Trophoblast cell (in vitro differentiated cells and primary cell): ENCODE measurements at regions not wholly inside any gene's neighbourhood (a gene's known extent, or its start where the extent isn't known, plus 50 kb on each side); places are given as distances from the start of the nearest gene placed in this dataset.

Source experiments
- DNase-seq, 2 donors: peaks; one replicate each; pipeline ENCODE4 v3.0.0-alpha.2; 2016
- H2AFZ ChIP-seq: 2 replicates; pipeline ENCODE4 v1.6.1; 2013; ENCODE audit warnings: low read length, moderate library complexity, mild to moderate bottlenecking; ENCODE audit not compliant: insufficient read depth, poor library complexity
- H2AK5ac ChIP-seq: 2 replicates; pipeline ENCODE4 v1.6.1; 2013; ENCODE audit warnings: mild to moderate bottlenecking, low read length
- H2BK120ac ChIP-seq: 2 replicates; pipeline ENCODE4 v1.6.1; 2013; ENCODE audit warnings: low read length, mild to moderate bottlenecking, moderate library complexity; ENCODE audit not compliant: insufficient read depth, poor library complexity
- H2BK12ac ChIP-seq: 2 replicates; pipeline ENCODE4 v1.6.1; 2013; ENCODE audit warnings: mild to moderate bottlenecking, low read length, moderate library complexity
- H2BK5ac ChIP-seq: 2 replicates; pipeline ENCODE4 v1.6.1; 2013; ENCODE audit warnings: low read length, low read depth, moderate library complexity, mild to moderate bottlenecking; ENCODE audit not compliant: poor library complexity
- H3K14ac ChIP-seq: 2 replicates; pipeline ENCODE4 v1.6.1; 2013; ENCODE audit warnings: mild to moderate bottlenecking, low read length
- H3K18ac ChIP-seq: 2 replicates; pipeline ENCODE4 v1.6.1; 2013; ENCODE audit warnings: mild to moderate bottlenecking, low read length
- H3K23ac ChIP-seq: 2 replicates; pipeline ENCODE4 v1.6.1; 2013; ENCODE audit warnings: low read length
- H3K27ac ChIP-seq: 2 replicates; pipeline ENCODE4 v1.5.1; 2013; ENCODE audit warnings: low read depth, mild to moderate bottlenecking, inconsistent platforms, low read length, moderate library complexity
- H3K27me3 ChIP-seq: 2 replicates; pipeline ENCODE4 v1.6.1; 2013; ENCODE audit warnings: inconsistent platforms, mild to moderate bottlenecking, low read length, moderate library complexity; ENCODE audit not compliant: insufficient read depth
- H3K36me3 ChIP-seq, 2 experiments: 1 replicate in 1 of 2; 2 replicates in 1 of 2; pipeline ENCODE4 v1.6.1; 2013; ENCODE audit warnings: low read length in 2 of 2, mild to moderate bottlenecking in 2 of 2, moderate library complexity in 1 of 2; ENCODE audit not compliant: insufficient read depth in 2 of 2, control insufficient read depth in 1 of 2
- H3K4ac ChIP-seq: 2 replicates; pipeline ENCODE4 v1.6.1; 2013; ENCODE audit warnings: low read depth, mild to moderate bottlenecking, low read length, moderate library complexity
- H3K4me1 ChIP-seq, 2 experiments: 1 replicate in 1 of 2; 2 replicates in 1 of 2; pipeline ENCODE4 v1.6.1; 2013; ENCODE audit warnings: low read length in 2 of 2, mild to moderate bottlenecking in 2 of 2, moderate library complexity in 1 of 2; ENCODE audit not compliant: insufficient read depth in 2 of 2, control insufficient read depth in 1 of 2
- H3K4me2 ChIP-seq: 2 replicates; pipeline ENCODE4 v1.6.1; 2013; ENCODE audit warnings: inconsistent platforms, mild to moderate bottlenecking, low read length, moderate library complexity
- H3K4me3 ChIP-seq: 2 replicates; pipeline ENCODE4 v1.5.1; 2013; ENCODE audit warnings: mild to moderate bottlenecking, low read depth, low read length, inconsistent platforms
- H3K79me1 ChIP-seq: one replicate; pipeline ENCODE4 v1.6.1; 2013; ENCODE audit warnings: low read length
- H3K79me2 ChIP-seq: 2 replicates; pipeline ENCODE4 v1.6.1; 2013; ENCODE audit warnings: low read length, mild to moderate bottlenecking; ENCODE audit not compliant: control insufficient read depth, insufficient read depth, poor library complexity
- H3K9ac ChIP-seq: 2 replicates; pipeline ENCODE4 v1.6.1; 2013; ENCODE audit warnings: mild to moderate bottlenecking, low read length
- H3K9me3 ChIP-seq: 2 replicates; pipeline ENCODE4 v1.6.1; 2013; ENCODE audit warnings: low read depth, mild to moderate bottlenecking, control low read depth, inconsistent platforms, low read length; ENCODE audit not compliant: insufficient read depth
- H4K12ac ChIP-seq: 2 replicates; pipeline ENCODE4 v1.6.1; 2013; ENCODE audit warnings: low read depth, mild to moderate bottlenecking, low read length, moderate library complexity
- H4K8ac ChIP-seq: 2 replicates; pipeline ENCODE4 v1.6.1; 2013; ENCODE audit warnings: low read depth, mild to moderate bottlenecking, low read length, moderate library complexity
- H4K91ac ChIP-seq: one replicate; pipeline ENCODE4 v1.6.1; 2013; ENCODE audit warnings: low read depth, mild to moderate bottlenecking, low read length, moderate library complexity
- WGBS: extraction: QIAGEN DNeasy Blood & Tissue Kit; methylation state at CpG from one replicate; pipeline ENCODE4 v1.1.7; 2013; ENCODE audit warnings: missing lambda C conversion rate; ENCODE audit not compliant: insufficient read length, insufficient coverage; ENCODE audit errors: extremely low coverage; 5-methylcytosine and 5-hydroxymethylcytosine counted together

GRCh38 chr9:109916316-109916715 is 136.3 kb downstream of the PALM2AKAP2 start:
- Histone ChIP-seq H3K4ac (no peak overlapping the region), H3K4me3 (no peak overlapping the region), H4K91ac (no peak overlapping the region), H2AFZ (no peak overlapping the region), H2AK5ac (no peak overlapping the region), H3K27ac (no peak overlapping the region), H4K8ac (no peak overlapping the region), H3K14ac (no peak overlapping the region), H3K9me3 (peaks cover 2% of the 10 kb centered on the region), H4K12ac (no peak overlapping the region), H3K4me1 (no peaks in the 10 kb centered on the region), H3K36me3 (no peaks in the 10 kb centered on the region), H2BK12ac (no peak overlapping the region), H3K79me2 (no peaks in the 10 kb centered on the region), H3K18ac (no peak overlapping the region), H2BK5ac (no peak overlapping the region), H2BK120ac (no peak overlapping the region), H3K27me3 (no peaks in the 10 kb centered on the region), H3K79me1 (no peaks in the 10 kb centered on the region), H3K23ac (no peak overlapping the region), H3K9ac (no peak overlapping the region), H3K4me2 (no peak overlapping the region)
- WGBS = no CpG with 5 or more reads among the region's 6 CpGs
- DNase-seq = no peak

- no peak for DNase-seq
These were observed 138.6 kb downstream of the PALM2AKAP2 start for GRCh38 chr9:109918339-109919163.

GRCh38 chr9:109919736-109920408 is 139.9 kb downstream of the PALM2AKAP2 start:
- no peak overlapping the region for H4K91ac ChIP-seq
- no peak overlapping the region for H3K23ac ChIP-seq
- H3K18ac ChIP-seq = no peak overlapping the region
- no peaks in the 10 kb centered on the region for H3K79me1 ChIP-seq
- no peak overlapping the region for H3K4me3 ChIP-seq
- H2AK5ac ChIP-seq = no peak overlapping the region
- H2AFZ ChIP-seq = no peak overlapping the region
- H3K4ac ChIP-seq = no peak overlapping the region
- no peaks in the 10 kb centered on the region for H3K4me1 ChIP-seq
- no peak overlapping the region for H3K27ac ChIP-seq
- H3K27me3 ChIP-seq = no peaks in the 10 kb centered on the region
- H3K4me2 ChIP-seq = no peak overlapping the region
- H2BK12ac ChIP-seq = no peak overlapping the region
- peaks cover 2% of the 10 kb centered on the region for H3K9me3 ChIP-seq
- H4K8ac ChIP-seq = no peak overlapping the region
- no peak overlapping the region for H3K14ac ChIP-seq
- no peak overlapping the region for H2BK120ac ChIP-seq
- WGBS = no CpG with 5 or more reads among the region's 2 CpGs
- peaks cover 0 to 3% of the 10 kb centered on the region in 2 experiments for H3K36me3 ChIP-seq
- DNase-seq = no peak
- no peaks in the 10 kb centered on the region for H3K79me2 ChIP-seq
- H2BK5ac ChIP-seq = no peak overlapping the region
- no peak overlapping the region for H4K12ac ChIP-seq
- H3K9ac ChIP-seq = no peak overlapping the region

More at GRCh38 chr9:109918339-109919163, 138.6 kb downstream of the PALM2AKAP2 start:
- H3K36me3 ChIP-seq = peaks cover 0 to 2% of the 10 kb centered on the region in 2 experiments
- H3K23ac ChIP-seq = no peak overlapping the region
- no peak overlapping the region for H3K4ac ChIP-seq
- H3K4me3 ChIP-seq = no peak overlapping the region
- no peak overlapping the region for H2BK120ac ChIP-seq
- no CpG with 5 or more reads among the region's 11 CpGs for WGBS
- H3K4me1 ChIP-seq = no peaks in the 10 kb centered on the region
- no peak overlapping the region for H2BK5ac ChIP-seq
- H3K14ac ChIP-seq = no peak overlapping the region
- no peak overlapping the region for H3K9ac ChIP-seq
- H3K18ac ChIP-seq = no peak overlapping the region
- no peak overlapping the region for H2AK5ac ChIP-seq
- H4K91ac ChIP-seq = no peak overlapping the region
- peaks cover 2% of the 10 kb centered on the region for H3K9me3 ChIP-seq
- no peaks in the 10 kb centered on the region for H3K27me3 ChIP-seq
- H2BK12ac ChIP-seq = no peak overlapping the region
- H3K27ac ChIP-seq = no peak overlapping the region
- H3K79me2 ChIP-seq = no peaks in the 10 kb centered on the region
- no peak overlapping the region for H4K12ac ChIP-seq
- no peak overlapping the region for H2AFZ ChIP-seq
- no peaks in the 10 kb centered on the region for H3K79me1 ChIP-seq
- no peak overlapping the region for H4K8ac ChIP-seq
- H3K4me2 ChIP-seq = no peak overlapping the region

- Histone ChIP-seq H2AK5ac (no peak overlapping the region), H3K4me1 (no peaks in the 10 kb centered on the region)
- no peak for DNase-seq
These were observed 142.8 kb downstream of the PALM2AKAP2 start for GRCh38 chr9:109922617-109923470.

More at GRCh38 chr9:109922617-109923470, 142.8 kb downstream of the PALM2AKAP2 start:
- Histone ChIP-seq H3K4me2 (no peak overlapping the region), H2BK12ac (no peak overlapping the region), H3K4me3 (no peak overlapping the region), H3K14ac (no peak overlapping the region), H4K91ac (no peak overlapping the region), H4K12ac (no peak overlapping the region), H3K27ac (no peak overlapping the region), H3K4ac (no peak overlapping the region), H3K18ac (no peak overlapping the region), H2BK5ac (no peak overlapping the region), H3K23ac (no peak overlapping the region), H2BK120ac (no peak overlapping the region), H3K27me3 (no peaks in the 10 kb centered on the region), H3K79me2 (no peaks in the 10 kb centered on the region), H3K9ac (no peak overlapping the region), H4K8ac (no peak overlapping the region), H3K36me3 (peaks cover 0 to 3% of the 10 kb centered on the region in 2 experiments), H3K79me1 (no peaks in the 10 kb centered on the region), H3K9me3 (no peaks in the 10 kb centered on the region), H2AFZ (no peak overlapping the region)
- no CpG with 5 or more reads among the region's 2 CpGs for WGBS
